ENCODE measurements at regions not wholly inside any gene's neighbourhood (a gene's known extent, or its start where the extent isn't known, plus 50 kb on each side); places are given as distances from the start of the nearest gene placed in this dataset.

DNA sequence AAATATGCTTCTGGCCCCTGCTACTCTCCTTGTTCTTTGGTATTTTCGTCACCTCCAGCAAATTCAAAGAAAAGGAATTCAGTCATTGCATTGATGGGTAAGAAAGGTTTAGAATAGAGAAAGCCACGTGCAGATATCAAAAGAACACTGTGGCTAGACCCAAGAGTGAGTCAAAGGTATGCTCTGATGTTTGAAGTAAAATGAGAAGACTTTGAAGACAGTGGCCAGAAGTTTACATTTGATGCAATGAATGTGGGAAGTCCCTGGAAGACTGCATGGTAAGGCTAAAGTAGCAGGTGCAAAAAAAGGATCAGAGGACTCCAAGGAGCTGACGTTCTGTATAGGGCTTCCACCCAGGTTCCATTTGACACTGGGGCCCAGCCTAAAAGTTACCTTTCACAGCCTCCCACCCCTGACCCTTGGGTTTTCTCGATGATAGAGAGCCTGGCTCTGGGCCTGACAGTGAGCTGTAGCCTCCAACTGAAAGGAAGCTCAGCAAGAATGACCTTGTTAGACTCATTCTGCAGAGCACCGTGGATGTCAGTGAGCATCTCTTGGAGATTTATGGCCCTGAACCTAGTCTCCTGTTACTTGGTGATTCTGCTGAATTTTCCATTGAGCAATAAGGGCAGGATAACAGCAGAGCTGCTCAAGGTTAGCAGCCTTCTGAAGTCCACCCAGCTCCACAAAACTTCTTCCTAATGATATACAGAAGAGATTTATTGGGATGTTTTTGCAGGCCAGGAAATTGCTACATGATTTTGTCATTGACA is 223.7 kb upstream of the RBBP8 start:
- H3K9me2 ChIP-seq (replicated peaks; ENCODE audit: insufficient read depth, low read length) = no peaks in the 10 kb centered on the region
- no peak overlapping the region for H3K4me2 ChIP-seq (ENCODE audit: low read depth, low read length, poor library complexity, severe bottlenecking)
- H2AFZ ChIP-seq (ENCODE audit: low read depth, low read length, severe bottlenecking) = no peak overlapping the region
- no peak overlapping the region for H3K27ac ChIP-seq (ENCODE audit: low read depth, low read length)
- H3K79me2 ChIP-seq (ENCODE audit: insufficient read depth, low read length) = no peaks in the 10 kb centered on the region
- H3K27me3 ChIP-seq (ENCODE audit: low read length) = no peaks in the 10 kb centered on the region
- H3K9ac ChIP-seq (ENCODE audit: low read length) = no peak overlapping the region
- H3K4me3 ChIP-seq (ENCODE audit: insufficient read depth, low read length, poor library complexity, severe bottlenecking) = no peak overlapping the region
- TF ChIP-seq, protein P1, sequence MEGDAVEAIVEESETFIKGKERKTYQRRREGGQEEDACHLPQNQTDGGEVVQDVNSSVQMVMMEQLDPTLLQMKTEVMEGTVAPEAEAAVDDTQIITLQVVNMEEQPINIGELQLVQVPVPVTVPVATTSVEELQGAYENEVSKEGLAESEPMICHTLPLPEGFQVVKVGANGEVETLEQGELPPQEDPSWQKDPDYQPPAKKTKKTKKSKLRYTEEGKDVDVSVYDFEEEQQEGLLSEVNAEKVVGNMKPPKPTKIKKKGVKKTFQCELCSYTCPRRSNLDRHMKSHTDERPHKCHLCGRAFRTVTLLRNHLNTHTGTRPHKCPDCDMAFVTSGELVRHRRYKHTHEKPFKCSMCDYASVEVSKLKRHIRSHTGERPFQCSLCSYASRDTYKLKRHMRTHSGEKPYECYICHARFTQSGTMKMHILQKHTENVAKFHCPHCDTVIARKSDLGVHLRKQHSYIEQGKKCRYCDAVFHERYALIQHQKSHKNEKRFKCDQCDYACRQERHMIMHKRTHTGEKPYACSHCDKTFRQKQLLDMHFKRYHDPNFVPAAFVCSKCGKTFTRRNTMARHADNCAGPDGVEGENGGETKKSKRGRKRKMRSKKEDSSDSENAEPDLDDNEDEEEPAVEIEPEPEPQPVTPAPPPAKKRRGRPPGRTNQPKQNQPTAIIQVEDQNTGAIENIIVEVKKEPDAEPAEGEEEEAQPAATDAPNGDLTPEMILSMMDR (IDR thresholded peaks at IDR 0.05; ENCODE audit: insufficient read depth, low read length, poor library complexity, severe bottlenecking) = no peak
- TF ChIP-seq EZH2phosphoT487 (conservative IDR thresholded peaks at IDR 0.05; ENCODE audit: low read length) = no peak
- no peaks in the 10 kb centered on the region for H3F3A ChIP-seq (ENCODE audit: insufficient read depth)
- H4K20me1 ChIP-seq (ENCODE audit: low read depth, low read length) = no peaks in the 10 kb centered on the region
- H3K9me3 ChIP-seq (ENCODE audit: insufficient read depth, low read length) = no peaks in the 10 kb centered on the region
- H3K36me3 ChIP-seq (ENCODE audit: low read length) = no peaks in the 10 kb centered on the region

- H3K9ac ChIP-seq (ENCODE audit: low read length) = no peak overlapping the region
- no peak overlapping the region for H2AFZ ChIP-seq (ENCODE audit: low read depth, low read length, severe bottlenecking)
Measured at GRCh38 chr18:22710673-22711191, 222.4 kb upstream of the RBBP8 start.

GRCh38 chr18:22711192-22711685 is 221.9 kb upstream of the RBBP8 start:
- H3F3A ChIP-seq (ENCODE audit: insufficient read depth) = no peaks in the 10 kb centered on the region
- H2AFZ ChIP-seq (ENCODE audit: low read depth, low read length, severe bottlenecking) = no peak overlapping the region
- no peak overlapping the region for H3K9ac ChIP-seq (ENCODE audit: low read length)
- no peaks in the 10 kb centered on the region for H3K9me3 ChIP-seq (ENCODE audit: insufficient read depth, low read length)
- H3K79me2 ChIP-seq (ENCODE audit: insufficient read depth, low read length) = no peaks in the 10 kb centered on the region
- H3K9me2 ChIP-seq (replicated peaks; ENCODE audit: insufficient read depth, low read length) = no peaks in the 10 kb centered on the region
- H4K20me1 ChIP-seq (ENCODE audit: low read depth, low read length) = no peaks in the 10 kb centered on the region
- H3K36me3 ChIP-seq (ENCODE audit: low read length) = no peaks in the 10 kb centered on the region
- H3K27ac ChIP-seq (ENCODE audit: low read depth, low read length) = no peak overlapping the region
- TF ChIP-seq, protein P1 (IDR thresholded peaks at IDR 0.05; ENCODE audit: insufficient read depth, low read length, poor library complexity, severe bottlenecking) = no peak
- TF ChIP-seq EZH2phosphoT487 (conservative IDR thresholded peaks at IDR 0.05; ENCODE audit: low read length) = no peak
- no peak overlapping the region for H3K4me3 ChIP-seq (ENCODE audit: insufficient read depth, low read length, poor library complexity, severe bottlenecking)
- no peak overlapping the region for H3K4me2 ChIP-seq (ENCODE audit: low read depth, low read length, poor library complexity, severe bottlenecking)
- no peaks in the 10 kb centered on the region for H3K27me3 ChIP-seq (ENCODE audit: low read length)

More at GRCh38 chr18:22710673-22711191, 222.4 kb upstream of the RBBP8 start:
- H3K79me2 ChIP-seq (ENCODE audit: insufficient read depth, low read length) = no peaks in the 10 kb centered on the region
- H3K4me2 ChIP-seq (ENCODE audit: low read depth, low read length, poor library complexity, severe bottlenecking) = no peak overlapping the region
- H3F3A ChIP-seq (ENCODE audit: insufficient read depth) = no peaks in the 10 kb centered on the region
- no peak for TF ChIP-seq EZH2phosphoT487 (conservative IDR thresholded peaks at IDR 0.05; ENCODE audit: low read length)
- TF ChIP-seq, protein P1 (IDR thresholded peaks at IDR 0.05; ENCODE audit: insufficient read depth, low read length, poor library complexity, severe bottlenecking) = no peak
- no peak overlapping the region for H3K27ac ChIP-seq (ENCODE audit: low read depth, low read length)
- no peak overlapping the region for H3K4me3 ChIP-seq (ENCODE audit: insufficient read depth, low read length, poor library complexity, severe bottlenecking)
- no peaks in the 10 kb centered on the region for H3K9me3 ChIP-seq (ENCODE audit: insufficient read depth, low read length)
- H3K9me2 ChIP-seq (replicated peaks; ENCODE audit: insufficient read depth, low read length) = no peaks in the 10 kb centered on the region
- H3K27me3 ChIP-seq (ENCODE audit: low read length) = no peaks in the 10 kb centered on the region
- no peaks in the 10 kb centered on the region for H3K36me3 ChIP-seq (ENCODE audit: low read length)
- no peaks in the 10 kb centered on the region for H4K20me1 ChIP-seq (ENCODE audit: low read depth, low read length)
